Endothelial cell of umbilical vein (primary cell): ENCODE measurements at regions not wholly inside any gene's neighbourhood (a gene's known extent, or its start where the extent isn't known, plus 50 kb on each side); places are given as distances from the start of the nearest gene placed in this dataset.

Experiments used
- CTCF ChIP-seq, 2 donors: IDR thresholded peaks; 1 replicate in 1 of 2; 2 replicates in 1 of 2; pipeline ENCODE4 v1.5.1; 2011; ENCODE audit warnings: low read length in 2 of 2, mild to moderate bottlenecking in 2 of 2, moderate library complexity in 2 of 2, control low read depth in 1 of 2, inconsistent platforms in 1 of 2, low read depth in 1 of 2; ENCODE audit not compliant: insufficient read depth in 1 of 2; ENCODE audit errors: extremely low read depth in 1 of 2
- GATA2 ChIP-seq: IDR thresholded peaks from 2 replicates; pipeline ENCODE4 v1.7.0; 2011; ENCODE audit warnings: low read depth, mild to moderate bottlenecking, moderate library complexity, mixed read lengths, low read length; ENCODE audit not compliant: insufficient read length, insufficient read depth
- MYC ChIP-seq: IDR thresholded peaks from one replicate; pipeline ENCODE4 v1.6.1; 2011; ENCODE audit warnings: mild to moderate bottlenecking, low read depth, low read length
- POLR2A ChIP-seq: IDR thresholded peaks from 2 replicates; pipeline ENCODE4 v1.6.1; 2012; ENCODE audit warnings: low read depth, mild to moderate bottlenecking, control low read depth, low read length

DNA sequence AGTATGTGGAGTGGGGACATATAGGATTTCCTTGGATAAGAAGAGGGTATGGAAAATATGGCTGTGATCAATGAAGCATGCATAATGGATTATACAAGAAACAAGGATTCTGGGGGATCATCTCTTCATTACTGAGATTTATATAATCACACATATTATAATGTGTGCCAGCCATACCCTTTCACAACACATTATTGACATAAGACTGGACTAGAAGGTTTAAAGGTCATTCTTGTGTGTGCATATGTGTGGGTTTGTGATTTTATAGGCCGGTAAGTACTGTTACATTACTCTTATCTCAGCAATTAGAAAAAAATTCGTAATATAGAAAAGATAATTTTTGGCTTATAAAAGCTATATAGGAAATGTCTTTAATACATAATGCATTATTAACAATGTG lies 62.2 kb upstream of the DCC start:
- TF ChIP-seq CTCF (IDR thresholded peaks at IDR 0.05; ENCODE audit: extremely low read depth in 1 of 2, insufficient read depth in 1 of 2, low read depth in 1 of 2, low read length in 2 of 2) (no peak), POLR2A (no peak), MYC (no peak), GATA2 (no peak)
